GM19099 (cell line): ENCODE measurements at regions not wholly inside any gene's neighbourhood (a gene's known extent, or its start where the extent isn't known, plus 50 kb on each side); places are given as distances from the start of the nearest gene placed in this dataset.

Experiments used
- POLR2A ChIP-seq: IDR thresholded peaks from 3 replicates; pipeline ENCODE4 v1.6.1; 2011; ENCODE audit warnings: low read depth; ENCODE audit not compliant: insufficient read length; ENCODE audit errors: extremely low read depth

- no peak for TF ChIP-seq POLR2A
These were observed 181.0 kb downstream of the UACA start for GRCh38 chr15:70582143-70582945.

- no peak for TF ChIP-seq POLR2A
These were observed 182.4 kb downstream of the UACA start for GRCh38 chr15:70580958-70581357.

- no peak for TF ChIP-seq POLR2A
These were observed 183.1 kb downstream of the UACA start for GRCh38 chr15:70580286-70580685.

GRCh38 chr15:70579766-70580165 lies 183.6 kb downstream of the UACA start:
- TF ChIP-seq POLR2A, result no peak

GRCh38 chr15:70578196-70578595 lies 185.2 kb downstream of the UACA start:
- TF ChIP-seq POLR2A, result no peak

GRCh38 chr15:70576696-70577095 lies 186.7 kb downstream of the UACA start:
- TF ChIP-seq POLR2A, result no peak

- TF ChIP-seq POLR2A, result no peak
These were observed 187.1 kb downstream of the UACA start for GRCh38 chr15:70576276-70576675.

- no peak for TF ChIP-seq POLR2A
These were observed 187.8 kb downstream of the UACA start for GRCh38 chr15:70575231-70576226.

GRCh38 chr15:70573121-70573850 lies 190.1 kb downstream of the UACA start:
- no peak for TF ChIP-seq POLR2A

GRCh38 chr15:70569714-70570231 lies 193.6 kb downstream of the UACA start:
- no peak for TF ChIP-seq POLR2A

GRCh38 chr15:70569091-70569713 lies 194.2 kb downstream of the UACA start:
- TF ChIP-seq POLR2A, result no peak

GRCh38 chr15:70566989-70567388 lies 196.4 kb downstream of the UACA start:
- TF ChIP-seq POLR2A, result no peak

GRCh38 chr15:70566047-70566835 lies 197.1 kb downstream of the UACA start:
- no peak for TF ChIP-seq POLR2A

GRCh38 chr15:70563561-70564095 lies 199.7 kb downstream of the UACA start:
- no peak for TF ChIP-seq POLR2A

- no peak for TF ChIP-seq POLR2A
These were observed 200.5 kb downstream of the UACA start for GRCh38 chr15:70562906-70563305.
